ENCODE measurements at regions not wholly inside any gene's neighbourhood (a gene's known extent, or its start where the extent isn't known, plus 50 kb on each side); places are given as distances from the start of the nearest gene placed in this dataset.

GRCh38 chr4:123583043-123583442, 186.4 kb downstream of the SPRY1 start:
- TF ChIP-seq FOXA1 (IDR thresholded peaks at IDR 0.05) (no peak), CTBP1 (IDR thresholded peaks at IDR 0.05; ENCODE audit: borderline replicate concordance) (no peak), TARDBP (IDR thresholded peaks at IDR 0.05) (no peak), ELF4 (IDR thresholded peaks at IDR 0.05) (no peak), ZNF384 (IDR thresholded peaks at IDR 0.05) (no peak), FOXM1 (IDR thresholded peaks at IDR 0.05; ENCODE audit: borderline replicate concordance) (no peak), FOXK2 (IDR thresholded peaks at IDR 0.05) (no peak), SUZ12 (IDR thresholded peaks at IDR 0.05) (no peak), SP1 (IDR thresholded peaks at IDR 0.05) (no peak), NFRKB (IDR thresholded peaks at IDR 0.05) (no peak), ARNT (IDR thresholded peaks at IDR 0.05) (no peak), LEF1 (IDR thresholded peaks at IDR 0.05; ENCODE audit: borderline replicate concordance) (no peak), HDGF (IDR thresholded peaks at IDR 0.05; ENCODE audit: borderline replicate concordance) (no peak)
